ENCODE measurements at regions not wholly inside any gene's neighbourhood (a gene's known extent, or its start where the extent isn't known, plus 50 kb on each side); places are given as distances from the start of the nearest gene placed in this dataset.

DNA sequence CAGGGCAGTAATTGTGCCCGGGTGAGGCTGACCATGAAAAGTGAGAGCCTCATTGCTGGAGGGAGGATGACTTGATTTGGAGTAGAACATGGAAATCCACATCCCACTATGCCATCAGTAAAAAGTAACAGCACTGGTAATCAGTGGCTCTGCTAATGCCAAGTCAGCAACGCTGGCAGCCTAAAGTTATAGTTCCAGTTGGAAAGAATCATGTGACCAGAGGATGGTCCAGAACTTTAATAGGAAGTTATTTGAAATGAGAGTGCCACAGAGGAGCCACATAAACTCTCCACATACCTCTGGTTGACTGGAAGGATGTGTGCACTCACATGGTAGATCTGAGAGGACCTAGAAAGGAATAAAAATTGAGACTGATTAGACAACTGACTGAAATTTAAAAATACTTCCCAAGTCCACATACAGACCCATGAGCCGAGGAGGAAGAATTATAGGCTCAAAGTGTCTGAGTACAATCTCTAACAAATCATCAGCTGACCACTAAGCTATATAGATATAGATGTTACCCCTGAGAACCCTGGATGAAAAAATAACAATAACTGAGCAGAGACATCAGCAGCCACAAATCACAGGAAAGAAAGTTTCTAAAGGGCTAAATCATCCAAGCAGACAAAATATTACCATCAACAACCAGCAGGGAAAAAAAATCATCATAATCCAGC, 346.8 kb downstream of the STK39 start:
- CTCF ChIA-PET, result no interaction called here
- POLR2A ChIA-PET, result no interaction called here
- Histone ChIP-seq H3K9me3 (ENCODE audit: control extremely low read depth in 1 of 5, control insufficient read depth in 4 of 5, insufficient read depth in 2 of 5, low read depth in 1 of 5, low read length in 4 of 5) (no peaks in the 10 kb centered on the region), H3K27ac (ENCODE audit: insufficient read depth in 1 of 2, low read depth in 1 of 2, low read length in 2 of 2, poor library complexity in 1 of 2, severe bottlenecking in 2 of 2) (no peak overlapping the region), H3K27me3 (replicated peaks in 2 of 5; ENCODE audit: control insufficient read depth in 4 of 5, insufficient read depth in 5 of 5, low read length in 4 of 5) (no peaks in the 10 kb centered on the region), H3K4me1 (ENCODE audit: control extremely low read depth in 1 of 4, control insufficient read depth in 4 of 4, insufficient read depth in 4 of 4, low read length in 3 of 4) (no peaks in the 10 kb centered on the region), H3K4me3 (ENCODE audit: control insufficient read depth in 1 of 7, extremely low read depth in 1 of 7, insufficient read depth in 4 of 7, low read depth in 2 of 7, low read length in 6 of 7) (no peak overlapping the region), H3K36me3 (ENCODE audit: control insufficient read depth in 4 of 4, insufficient read depth in 4 of 4, low read length in 3 of 4) (no peaks in the 10 kb centered on the region)
- DNase-seq, result no peak
- no CpG with 5 or more reads among the region's 3 CpGs for WGBS (ENCODE audit: insufficient coverage)

DNA sequence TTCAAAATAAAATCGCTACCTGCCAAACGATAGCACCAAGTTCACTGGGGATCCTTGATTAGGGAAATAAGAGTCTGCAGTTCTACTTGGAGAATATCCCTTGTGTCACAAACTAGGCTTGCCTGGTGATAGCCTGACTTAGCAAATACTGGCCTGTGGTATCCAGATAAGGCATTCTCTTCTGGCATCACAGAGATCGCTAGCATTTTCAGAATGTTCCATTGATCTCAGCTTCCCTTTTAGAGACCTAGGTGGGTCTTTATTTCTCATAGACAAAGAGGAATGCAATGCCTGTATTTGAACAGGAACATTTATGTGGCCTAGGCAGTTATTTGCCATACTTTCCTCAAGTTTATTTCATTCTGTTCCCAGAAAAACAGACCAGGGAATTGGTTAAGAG, 349.1 kb downstream of the STK39 start:
- Histone ChIP-seq H3K9me3 (ENCODE audit: control extremely low read depth in 1 of 5, control insufficient read depth in 4 of 5, insufficient read depth in 2 of 5, low read depth in 1 of 5, low read length in 4 of 5) (peaks cover 0 to 4% (median 2%) of the 10 kb centered on the region in 5 experiments), H3K36me3 (ENCODE audit: control insufficient read depth in 4 of 4, insufficient read depth in 4 of 4, low read length in 3 of 4) (no peaks in the 10 kb centered on the region), H3K4me1 (ENCODE audit: control extremely low read depth in 1 of 4, control insufficient read depth in 4 of 4, insufficient read depth in 4 of 4, low read length in 3 of 4) (no peaks in the 10 kb centered on the region), H3K27me3 (replicated peaks in 2 of 5; ENCODE audit: control insufficient read depth in 4 of 5, insufficient read depth in 5 of 5, low read length in 4 of 5) (no peaks in the 10 kb centered on the region), H3K4me3 (ENCODE audit: control insufficient read depth in 1 of 7, extremely low read depth in 1 of 7, insufficient read depth in 4 of 7, low read depth in 2 of 7, low read length in 6 of 7) (no peak overlapping the region), H3K27ac (ENCODE audit: insufficient read depth in 1 of 2, low read depth in 1 of 2, low read length in 2 of 2, poor library complexity in 1 of 2, severe bottlenecking in 2 of 2) (no peak overlapping the region)
- POLR2A ChIA-PET, result no interaction called here
- no peak for DNase-seq
- CTCF ChIA-PET, result no interaction called here
- 100% methylated on average over 2 of the region's 3 CpGs for WGBS (ENCODE audit: insufficient coverage)

DNA sequence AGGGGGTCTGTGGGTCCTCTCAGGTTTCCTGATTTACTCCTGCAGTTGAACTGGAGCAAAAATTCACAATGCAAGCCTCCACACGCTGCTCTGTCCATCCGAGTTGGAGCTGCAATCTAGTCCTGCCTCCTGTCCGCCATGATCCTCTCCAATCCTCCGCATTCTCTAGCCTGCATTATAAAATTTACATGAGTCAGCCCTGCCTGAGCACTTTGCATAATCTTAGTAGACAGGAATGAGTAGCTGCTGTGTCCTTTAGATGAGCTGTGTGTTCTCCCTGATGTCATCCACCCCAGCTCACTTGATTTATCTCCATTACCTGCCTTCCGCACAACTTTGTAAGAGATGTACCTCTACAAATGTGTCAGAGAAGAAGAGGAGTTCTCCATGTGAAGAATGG, 355.6 kb downstream of the STK39 start:
- Histone ChIP-seq H3K4me3 (ENCODE audit: control insufficient read depth in 1 of 7, extremely low read depth in 1 of 7, insufficient read depth in 4 of 7, low read depth in 2 of 7, low read length in 6 of 7) (no peak overlapping the region), H3K9me3 (ENCODE audit: control extremely low read depth in 1 of 5, control insufficient read depth in 4 of 5, insufficient read depth in 2 of 5, low read depth in 1 of 5, low read length in 4 of 5) (peaks cover 0 to 12% (median 5%) of the 10 kb centered on the region in 5 experiments), H3K27me3 (replicated peaks in 2 of 5; ENCODE audit: control insufficient read depth in 4 of 5, insufficient read depth in 5 of 5, low read length in 4 of 5) (no peaks in the 10 kb centered on the region), H3K36me3 (ENCODE audit: control insufficient read depth in 4 of 4, insufficient read depth in 4 of 4, low read length in 3 of 4) (no peaks in the 10 kb centered on the region), H3K4me1 (ENCODE audit: control extremely low read depth in 1 of 4, control insufficient read depth in 4 of 4, insufficient read depth in 4 of 4, low read length in 3 of 4) (no peaks in the 10 kb centered on the region), H3K27ac (ENCODE audit: insufficient read depth in 1 of 2, low read depth in 1 of 2, low read length in 2 of 2, poor library complexity in 1 of 2, severe bottlenecking in 2 of 2) (no peak overlapping the region)
- CTCF ChIA-PET, result no interaction called here
- POLR2A ChIA-PET, result no interaction called here
- 100% methylated on average over 3 of the region's 5 CpGs for WGBS (ENCODE audit: insufficient coverage)
- DNase-seq, result no peak

DNA sequence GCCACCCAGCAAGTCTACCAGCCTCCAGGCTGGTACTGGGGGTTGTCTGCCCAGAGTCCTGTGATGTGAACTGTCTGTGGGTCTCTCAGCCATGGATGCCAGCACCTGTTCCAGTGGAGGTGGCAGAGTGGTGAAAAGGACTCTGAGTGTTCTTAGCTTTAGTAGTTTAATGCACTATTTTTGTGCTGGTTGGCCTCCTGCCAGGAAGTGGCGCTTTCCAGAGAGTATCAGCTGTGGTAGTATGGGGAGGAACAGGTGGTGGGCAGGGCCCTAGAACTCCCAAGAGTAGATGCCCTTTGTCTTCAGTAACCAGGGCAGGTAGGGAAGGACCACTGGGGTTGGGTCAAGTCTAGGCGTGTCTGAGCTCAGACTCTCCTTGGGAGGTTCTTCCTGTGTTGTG, 356.7 kb downstream of the STK39 start:
- DNase-seq, result no peak
- WGBS (ENCODE audit: insufficient coverage), result 100% methylated on average over 1 of the region's 2 CpGs
- Histone ChIP-seq H3K9me3 (ENCODE audit: control extremely low read depth in 1 of 5, control insufficient read depth in 4 of 5, insufficient read depth in 2 of 5, low read depth in 1 of 5, low read length in 4 of 5) (peaks cover 0 to 12% (median 5%) of the 10 kb centered on the region in 5 experiments), H3K4me3 (ENCODE audit: control insufficient read depth in 1 of 7, extremely low read depth in 1 of 7, insufficient read depth in 4 of 7, low read depth in 2 of 7, low read length in 6 of 7) (no peak overlapping the region), H3K27me3 (replicated peaks in 2 of 5; ENCODE audit: control insufficient read depth in 4 of 5, insufficient read depth in 5 of 5, low read length in 4 of 5) (no peaks in the 10 kb centered on the region), H3K27ac (ENCODE audit: insufficient read depth in 1 of 2, low read depth in 1 of 2, low read length in 2 of 2, poor library complexity in 1 of 2, severe bottlenecking in 2 of 2) (no peak overlapping the region), H3K4me1 (ENCODE audit: control extremely low read depth in 1 of 4, control insufficient read depth in 4 of 4, insufficient read depth in 4 of 4, low read length in 3 of 4) (no peaks in the 10 kb centered on the region), H3K36me3 (ENCODE audit: control insufficient read depth in 4 of 4, insufficient read depth in 4 of 4, low read length in 3 of 4) (no peaks in the 10 kb centered on the region)
- ChIA-PET POLR2A (interaction anchor here (0.6 kb wide), 1 partner anchor 249 kb away, joined by 4 read pairs; no protein-coding TSS in a partner anchor), CTCF (no interaction called here)

DNA sequence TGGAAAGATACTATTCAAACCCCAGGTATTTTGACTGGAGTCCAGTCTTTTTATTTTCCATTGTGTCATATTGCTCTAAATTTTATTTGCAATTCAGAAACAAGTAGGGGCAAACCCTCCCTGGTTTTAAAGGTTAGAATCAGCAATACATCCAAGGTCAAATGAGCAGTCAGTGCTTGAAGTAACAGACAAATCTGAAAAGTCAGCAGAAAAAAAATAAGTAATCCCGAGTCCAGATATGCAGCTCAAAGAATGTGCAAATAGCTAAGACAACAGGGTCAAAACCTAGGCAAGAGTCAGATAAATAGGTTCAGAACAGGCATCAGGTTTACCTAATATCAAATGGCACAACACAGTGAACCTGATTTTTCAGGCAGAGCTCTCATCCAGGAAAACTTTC, 367.0 kb downstream of the STK39 start:
- no peak for DNase-seq
- Histone ChIP-seq H3K27me3 (replicated peaks in 2 of 5; ENCODE audit: control insufficient read depth in 4 of 5, insufficient read depth in 5 of 5, low read length in 4 of 5) (no peaks in the 10 kb centered on the region), H3K27ac (ENCODE audit: insufficient read depth in 1 of 2, low read depth in 1 of 2, low read length in 2 of 2, poor library complexity in 1 of 2, severe bottlenecking in 2 of 2) (no peak overlapping the region), H3K4me1 (ENCODE audit: control extremely low read depth in 1 of 4, control insufficient read depth in 4 of 4, insufficient read depth in 4 of 4, low read length in 3 of 4) (no peaks in the 10 kb centered on the region), H3K4me3 (ENCODE audit: control insufficient read depth in 1 of 7, extremely low read depth in 1 of 7, insufficient read depth in 4 of 7, low read depth in 2 of 7, low read length in 6 of 7) (no peak overlapping the region), H3K36me3 (ENCODE audit: control insufficient read depth in 4 of 4, insufficient read depth in 4 of 4, low read length in 3 of 4) (no peaks in the 10 kb centered on the region), H3K9me3 (ENCODE audit: control extremely low read depth in 1 of 5, control insufficient read depth in 4 of 5, insufficient read depth in 2 of 5, low read depth in 1 of 5, low read length in 4 of 5) (no peaks in the 10 kb centered on the region)
- WGBS (ENCODE audit: insufficient coverage), result 100% methylated on average over 1 of the region's 1 CpG
- ChIA-PET CTCF (no interaction called here), POLR2A (no interaction called here)

DNA sequence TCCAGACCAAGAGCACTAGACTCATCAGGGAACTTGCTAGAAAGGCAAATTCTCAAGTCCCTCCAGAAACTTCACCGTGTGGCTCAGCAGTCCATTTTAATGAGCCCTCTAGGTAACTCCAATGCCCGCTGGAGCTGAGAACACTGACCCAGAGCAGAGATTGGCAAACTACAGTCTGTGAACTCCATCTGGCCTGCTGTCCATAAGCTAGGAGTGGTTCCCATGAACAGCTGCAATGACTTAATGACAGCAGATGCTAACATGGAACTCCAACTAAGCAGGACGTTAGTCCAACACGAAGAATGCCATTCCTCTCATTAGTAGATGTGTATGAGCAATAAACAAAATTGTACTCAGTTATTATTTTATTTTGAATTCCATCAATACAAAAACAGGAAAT, 371.9 kb downstream of the STK39 start:
- H3K27ac ChIP-seq (ENCODE audit: insufficient read depth in 1 of 2, low read depth in 1 of 2, low read length in 2 of 2, poor library complexity in 1 of 2, severe bottlenecking in 2 of 2), result no peak overlapping the region
- WGBS (ENCODE audit: insufficient coverage), result 100% methylated on average over 2 of the region's 4 CpGs
- no peak for DNase-seq
- no peak overlapping the region for H3K4me3 ChIP-seq (ENCODE audit: control insufficient read depth in 1 of 7, extremely low read depth in 1 of 7, insufficient read depth in 4 of 7, low read depth in 2 of 7, low read length in 6 of 7)
- H3K27me3 ChIP-seq (replicated peaks in 2 of 5; ENCODE audit: control insufficient read depth in 4 of 5, insufficient read depth in 5 of 5, low read length in 4 of 5), result no peaks in the 10 kb centered on the region
- H3K9me3 ChIP-seq (ENCODE audit: control extremely low read depth in 1 of 5, control insufficient read depth in 4 of 5, insufficient read depth in 2 of 5, low read depth in 1 of 5, low read length in 4 of 5), result no peaks in the 10 kb centered on the region
- POLR2A ChIA-PET, result no interaction called here
- CTCF ChIA-PET, result no interaction called here
- no peaks in the 10 kb centered on the region for H3K36me3 ChIP-seq (ENCODE audit: control insufficient read depth in 4 of 4, insufficient read depth in 4 of 4, low read length in 3 of 4)
- no peaks in the 10 kb centered on the region for H3K4me1 ChIP-seq (ENCODE audit: control extremely low read depth in 1 of 4, control insufficient read depth in 4 of 4, insufficient read depth in 4 of 4, low read length in 3 of 4)

DNA sequence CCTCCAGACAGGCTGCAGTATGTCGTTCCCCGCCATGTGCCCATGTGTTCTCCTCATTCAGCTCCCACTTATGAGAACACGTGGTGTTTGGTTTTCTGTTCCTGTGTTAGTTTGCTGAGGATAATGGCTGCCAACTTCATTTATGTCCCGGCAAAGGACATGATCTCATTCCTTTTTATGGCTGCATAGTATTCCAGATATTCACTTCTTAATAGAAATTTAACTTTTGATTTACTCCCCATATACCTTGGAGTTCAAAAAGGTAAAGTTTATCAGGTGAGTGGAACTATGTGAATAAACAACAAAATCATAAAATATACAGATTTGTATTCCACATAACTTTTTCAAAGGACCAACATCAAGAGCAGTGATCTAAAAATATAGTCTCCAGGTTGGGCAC, 372.6 kb downstream of the STK39 start:
- ChIA-PET POLR2A (no interaction called here), CTCF (no interaction called here)
- no peaks in the 10 kb centered on the region for H3K9me3 ChIP-seq (ENCODE audit: control extremely low read depth in 1 of 5, control insufficient read depth in 4 of 5, insufficient read depth in 2 of 5, low read depth in 1 of 5, low read length in 4 of 5)

More for the DNA sequence above, 372.6 kb downstream of the STK39 start:
- Histone ChIP-seq H3K27ac (ENCODE audit: insufficient read depth in 1 of 2, low read depth in 1 of 2, low read length in 2 of 2, poor library complexity in 1 of 2, severe bottlenecking in 2 of 2) (no peak overlapping the region), H3K36me3 (ENCODE audit: control insufficient read depth in 4 of 4, insufficient read depth in 4 of 4, low read length in 3 of 4) (no peaks in the 10 kb centered on the region), H3K4me3 (ENCODE audit: control insufficient read depth in 1 of 7, extremely low read depth in 1 of 7, insufficient read depth in 4 of 7, low read depth in 2 of 7, low read length in 6 of 7) (no peak overlapping the region), H3K4me1 (ENCODE audit: control extremely low read depth in 1 of 4, control insufficient read depth in 4 of 4, insufficient read depth in 4 of 4, low read length in 3 of 4) (no peaks in the 10 kb centered on the region), H3K27me3 (replicated peaks in 2 of 5; ENCODE audit: control insufficient read depth in 4 of 5, insufficient read depth in 5 of 5, low read length in 4 of 5) (no peaks in the 10 kb centered on the region)
- 100% methylated on average over 1 of the region's 4 CpGs for WGBS (ENCODE audit: insufficient coverage)
- no peak for DNase-seq
